ENCODE measurements at regions not wholly inside any gene's neighbourhood (a gene's known extent, or its start where the extent isn't known, plus 50 kb on each side); places are given as distances from the start of the nearest gene placed in this dataset.

GRCh38 chr6:142695016-142695415 lies 250.0 kb downstream of the HIVEP2 start:
- no peak for TF ChIP-seq CTCF (IDR thresholded peaks at IDR 0.05; ENCODE audit: insufficient read depth, low read length)
- no peak overlapping the region for H3K4me3 ChIP-seq (ENCODE audit: low read depth, low read length)
- DNase-seq (ENCODE audit: low read depth), result peak; percentile 82

- TF ChIP-seq CTCF (IDR thresholded peaks at IDR 0.05; ENCODE audit: insufficient read depth, low read length), result no peak
- no peak overlapping the region for H3K4me3 ChIP-seq (ENCODE audit: low read depth, low read length)
- DNase-seq (ENCODE audit: low read depth), result no peak
These were observed 248.6 kb downstream of the HIVEP2 start for GRCh38 chr6:142696123-142697000.

GRCh38 chr6:142697001-142697335 lies 248.0 kb downstream of the HIVEP2 start:
- no peak for TF ChIP-seq CTCF (IDR thresholded peaks at IDR 0.05; ENCODE audit: insufficient read depth, low read length)
- H3K4me3 ChIP-seq (ENCODE audit: low read depth, low read length), result no peak overlapping the region
- DNase-seq (ENCODE audit: low read depth), result no peak

- TF ChIP-seq CTCF (IDR thresholded peaks at IDR 0.05; ENCODE audit: insufficient read depth, low read length), result no peak
- H3K4me3 ChIP-seq (ENCODE audit: low read depth, low read length), result no peak overlapping the region
- DNase-seq (ENCODE audit: low read depth), result peak; percentile 21
These were observed 247.1 kb downstream of the HIVEP2 start for GRCh38 chr6:142697922-142698321.

GRCh38 chr6:142698751-142699150 lies 246.2 kb downstream of the HIVEP2 start:
- no peak for TF ChIP-seq CTCF (IDR thresholded peaks at IDR 0.05; ENCODE audit: insufficient read depth, low read length)
- no peak overlapping the region for H3K4me3 ChIP-seq (ENCODE audit: low read depth, low read length)
- DNase-seq (ENCODE audit: low read depth), result no peak

GRCh38 chr6:142699391-142699790 lies 245.6 kb downstream of the HIVEP2 start:
- no peak for DNase-seq (ENCODE audit: low read depth)
- no peak for TF ChIP-seq CTCF (IDR thresholded peaks at IDR 0.05; ENCODE audit: insufficient read depth, low read length)
- no peak overlapping the region for H3K4me3 ChIP-seq (ENCODE audit: low read depth, low read length)

DNA sequence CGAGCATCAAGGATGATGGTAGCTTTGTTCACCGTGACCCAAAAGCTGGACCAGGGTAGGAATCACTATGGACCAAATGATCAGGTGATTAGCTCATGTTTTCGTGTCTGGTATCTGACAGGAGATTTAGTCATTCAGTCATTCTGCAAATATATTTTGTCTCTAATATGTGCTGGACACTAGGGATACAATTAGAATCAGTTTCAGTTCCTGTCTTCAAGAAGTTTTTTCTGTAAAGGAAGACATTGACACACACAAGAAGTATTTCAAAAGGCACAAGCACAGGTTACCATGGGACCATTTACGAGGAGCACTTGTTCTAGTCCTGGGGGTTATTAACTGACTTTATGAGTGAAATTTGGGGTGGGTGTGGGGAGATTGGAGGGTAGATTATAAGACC lies 244.9 kb downstream of the HIVEP2 start:
- H3K4me3 ChIP-seq (ENCODE audit: low read depth, low read length), result no peak overlapping the region
- TF ChIP-seq CTCF (IDR thresholded peaks at IDR 0.05; ENCODE audit: insufficient read depth, low read length), result no peak
- DNase-seq (ENCODE audit: low read depth), result no peak
